Pulmonary artery endothelial cell (primary cell): ENCODE measurements at regions not wholly inside any gene's neighbourhood (a gene's known extent, or its start where the extent isn't known, plus 50 kb on each side); places are given as distances from the start of the nearest gene placed in this dataset.

Experiments used
- DNase-seq: peaks from one replicate; pipeline ENCODE4 v3.0.0-alpha.2; 2011; ENCODE audit warnings: low read depth, low spot score

DNA sequence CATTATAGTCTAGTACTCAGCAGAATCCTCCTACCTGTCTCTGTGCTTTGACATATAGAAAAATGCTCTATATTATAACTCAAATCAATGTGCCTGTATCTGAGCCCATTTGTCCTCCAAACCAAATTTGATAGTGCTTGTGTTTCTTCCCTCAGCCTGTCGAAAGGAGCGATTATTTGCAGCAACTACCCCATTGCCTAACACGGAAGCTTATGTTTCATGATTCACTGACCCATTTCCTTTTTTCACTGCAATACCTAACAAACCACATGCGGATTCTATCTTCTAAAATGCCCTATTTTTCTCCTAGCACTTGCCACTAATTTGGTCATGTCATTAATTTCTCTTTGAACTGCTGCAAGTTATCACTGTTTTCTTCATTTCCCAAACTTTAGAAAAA is 1220.6 kb upstream of the CADM2 start:
- no peak for DNase-seq

DNA sequence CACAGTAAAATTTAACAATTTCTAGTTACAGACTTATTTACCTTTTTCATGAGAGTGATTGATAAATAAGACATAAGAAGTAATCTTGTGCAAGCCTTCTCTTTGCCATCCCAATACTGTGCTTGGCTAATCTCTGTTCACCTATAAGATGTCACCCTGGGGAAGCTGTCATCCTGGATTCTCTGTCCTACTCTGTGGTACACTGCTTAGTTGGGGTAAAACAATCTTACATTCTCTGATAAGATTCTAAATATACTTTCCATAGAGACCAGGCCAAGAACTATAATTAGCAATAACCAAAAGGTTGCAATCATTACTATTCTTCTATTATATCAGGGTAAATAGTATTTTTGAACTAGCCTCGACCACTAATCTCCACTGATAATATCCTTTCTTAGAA is 1218.3 kb upstream of the CADM2 start:
- no peak for DNase-seq

DNA sequence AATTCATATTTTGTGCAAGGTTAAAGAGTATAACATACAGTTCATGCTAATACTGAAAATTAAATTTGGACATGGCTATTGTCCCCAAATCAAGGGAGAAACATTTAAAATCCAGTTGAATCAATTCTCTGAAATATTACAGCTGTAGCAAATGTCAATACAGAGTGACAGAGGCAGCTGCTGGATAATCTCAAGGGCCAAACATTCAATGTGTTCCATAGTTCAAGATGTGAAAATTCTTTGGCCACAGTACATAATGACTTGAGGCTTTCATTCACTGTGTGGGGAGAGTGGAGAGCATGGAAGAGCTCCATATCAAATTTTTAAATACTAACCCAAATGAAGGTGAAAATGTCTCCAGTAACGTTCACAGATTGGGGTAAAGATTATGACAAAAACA is 1192.8 kb upstream of the CADM2 start:
- no peak for DNase-seq

DNA sequence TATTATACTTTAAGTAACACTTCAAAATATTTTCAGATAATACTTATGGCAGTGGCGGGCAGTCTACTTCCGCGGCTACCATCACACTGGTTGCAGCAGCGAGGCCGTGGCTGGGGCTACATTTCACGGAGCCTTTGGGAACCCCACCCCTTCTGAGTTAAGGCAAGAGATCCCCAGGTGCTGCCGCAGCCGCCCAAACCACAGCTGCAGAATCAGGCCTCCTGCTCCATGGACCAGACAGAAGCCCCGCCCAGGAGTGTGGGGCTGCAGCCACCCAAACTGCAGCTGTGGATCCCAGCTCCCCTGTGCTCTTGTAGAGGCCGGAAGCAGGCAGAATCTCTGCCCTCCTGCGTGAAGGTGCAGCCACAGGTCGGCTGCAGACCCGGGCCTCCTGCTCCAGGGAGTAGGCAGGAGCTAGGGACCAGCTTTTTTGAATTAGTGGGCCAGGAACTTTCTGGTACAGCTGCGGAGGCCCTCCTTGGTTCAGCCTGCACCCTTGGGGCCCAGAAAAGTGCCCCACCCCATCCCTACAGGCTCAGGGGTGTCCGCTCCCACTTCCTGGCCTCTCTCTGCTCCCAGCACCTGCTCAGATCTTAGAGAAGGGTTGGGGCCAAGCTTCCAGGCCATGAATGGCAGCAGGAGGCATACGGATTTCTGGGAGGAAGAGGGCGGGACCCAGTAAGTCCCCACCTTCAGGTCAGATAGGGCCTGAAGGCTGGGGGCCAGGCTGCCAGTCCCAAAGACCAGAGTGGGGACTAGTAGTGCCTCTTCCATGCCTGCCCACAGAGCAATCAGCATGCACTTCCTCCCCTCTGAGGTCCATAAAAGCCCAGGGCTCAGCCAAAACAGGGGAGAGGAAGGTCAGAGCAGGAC is 1188.8 kb upstream of the CADM2 start:
- no peak for DNase-seq

DNA sequence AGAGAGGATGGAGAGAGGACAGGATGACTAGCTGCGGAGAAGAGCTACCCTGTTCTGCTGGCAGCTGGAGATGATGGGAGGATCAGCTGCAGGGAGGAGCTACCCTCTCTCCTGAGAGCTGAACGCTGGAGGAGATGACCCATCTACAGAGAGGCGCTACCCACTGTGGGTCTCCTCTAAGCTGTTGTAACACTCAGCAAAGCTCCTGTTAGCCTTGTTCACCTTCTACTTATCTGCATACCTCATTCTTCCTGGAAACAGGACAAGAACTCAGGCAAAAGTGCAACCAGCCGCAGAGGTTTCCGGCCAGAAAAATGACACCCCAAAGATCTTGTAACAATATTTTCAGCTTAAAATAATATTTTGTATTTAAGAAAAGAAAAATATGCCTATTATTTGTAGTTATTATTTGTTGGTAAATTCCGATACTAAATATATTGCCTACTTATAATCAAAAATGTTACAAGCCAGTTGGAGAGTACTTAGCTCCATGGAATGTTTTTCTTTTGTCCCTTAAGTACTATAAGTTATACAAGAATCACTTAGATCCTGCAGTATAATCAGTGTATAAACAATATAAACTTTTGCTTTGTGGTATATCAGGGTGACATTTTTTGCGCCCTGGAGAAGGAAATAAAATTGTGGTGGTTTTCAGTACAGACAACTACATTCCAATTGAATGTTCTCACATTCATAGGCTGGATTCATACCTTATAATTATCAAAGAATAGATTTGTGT is 1188.0 kb upstream of the CADM2 start:
- DNase-seq = no peak

DNA sequence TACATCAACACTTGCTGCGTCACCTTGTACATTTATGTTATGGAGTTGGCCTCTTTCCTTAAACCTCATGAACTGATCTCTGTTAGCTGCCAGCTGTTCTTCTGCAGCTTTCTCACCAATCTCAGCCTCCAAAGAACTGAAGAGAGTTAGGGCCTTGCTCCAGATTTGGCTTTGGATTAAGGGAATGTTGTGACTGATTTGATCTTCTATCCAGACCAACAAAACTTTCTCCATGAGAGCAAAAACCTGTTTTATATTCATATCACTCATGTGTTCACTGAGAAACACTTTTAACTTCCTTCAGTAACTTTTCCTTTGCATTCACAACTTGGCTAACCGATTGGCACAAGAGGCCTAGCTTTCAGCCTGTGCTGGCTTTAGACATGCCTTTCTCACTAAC is 1156.0 kb upstream of the CADM2 start:
- DNase-seq = no peak

DNA sequence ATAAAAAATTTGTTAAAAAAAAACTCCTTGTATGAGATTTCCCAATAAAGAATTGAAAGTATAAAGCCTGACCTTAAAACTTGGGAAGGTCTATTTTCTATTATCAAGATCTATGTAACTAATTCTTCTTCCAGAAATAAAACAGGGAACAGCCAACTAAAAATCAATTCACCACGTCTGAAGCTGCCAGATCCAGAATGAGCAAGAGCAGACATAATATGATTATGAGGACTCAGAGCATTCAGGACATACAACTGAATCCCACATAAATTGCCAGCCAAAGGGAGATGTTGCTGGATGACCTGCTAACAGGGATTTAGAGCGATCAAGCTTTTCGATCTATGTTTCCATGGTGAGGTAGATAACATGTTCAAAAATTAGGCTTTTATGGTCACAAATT is 1151.3 kb upstream of the CADM2 start:
- no peak for DNase-seq

DNA sequence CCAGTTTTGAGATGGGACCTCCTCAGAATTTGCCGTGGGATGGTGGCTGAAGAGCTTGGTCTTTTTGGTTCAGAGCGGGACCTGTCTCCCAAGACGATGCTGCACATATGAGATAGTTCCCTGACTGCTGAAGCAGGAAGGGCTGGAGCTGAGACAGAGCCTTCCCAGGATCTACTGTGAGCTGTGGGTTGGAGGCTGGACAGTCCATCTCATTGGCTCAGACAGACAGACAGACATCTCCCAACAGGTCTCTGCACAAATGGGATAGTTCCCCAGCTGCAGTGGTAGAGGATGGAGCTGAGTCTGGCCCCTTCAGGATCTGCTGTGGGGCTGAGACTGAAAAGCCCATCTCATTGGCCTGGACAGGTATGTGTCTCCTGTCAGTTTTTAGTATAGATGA is 1145.6 kb upstream of the CADM2 start:
- DNase-seq = no peak

DNA sequence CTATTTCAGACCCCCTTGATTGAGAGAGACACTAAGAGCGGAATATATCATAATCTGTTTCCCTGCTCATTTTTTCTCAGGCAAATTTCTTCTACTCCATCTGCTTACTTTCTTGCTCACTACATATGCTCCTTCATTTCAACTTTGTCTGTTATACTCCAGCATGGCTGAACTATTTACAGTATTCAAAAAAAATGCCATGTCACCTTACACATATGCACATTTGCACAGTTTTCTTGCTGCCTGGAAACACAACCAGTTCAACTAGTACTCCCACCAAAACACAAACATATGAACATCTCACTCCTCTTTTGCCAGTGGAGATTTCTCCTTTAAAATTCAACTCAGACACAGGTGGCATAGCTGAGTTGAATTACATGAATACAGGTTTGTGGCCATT is 1142.1 kb upstream of the CADM2 start:
- no peak for DNase-seq

DNA sequence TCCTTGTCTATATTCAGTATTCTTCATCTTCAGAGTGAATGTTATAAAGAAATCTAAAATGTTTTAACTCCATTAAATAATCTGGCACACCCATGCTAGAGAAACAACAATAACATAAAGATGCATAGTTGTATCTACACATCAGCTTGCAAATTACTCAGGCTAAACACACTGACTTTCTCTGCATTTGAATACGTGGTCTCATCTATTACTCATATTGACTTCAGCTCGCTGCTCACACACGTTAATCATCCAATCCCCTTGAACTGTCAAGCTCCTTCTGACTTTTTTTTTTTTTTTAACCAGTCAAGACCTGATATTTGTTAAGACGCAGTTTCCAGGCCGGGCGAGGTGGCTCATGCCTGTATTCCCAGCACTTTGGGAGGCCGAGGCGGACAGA is 1137.3 kb upstream of the CADM2 start:
- no peak for DNase-seq

DNA sequence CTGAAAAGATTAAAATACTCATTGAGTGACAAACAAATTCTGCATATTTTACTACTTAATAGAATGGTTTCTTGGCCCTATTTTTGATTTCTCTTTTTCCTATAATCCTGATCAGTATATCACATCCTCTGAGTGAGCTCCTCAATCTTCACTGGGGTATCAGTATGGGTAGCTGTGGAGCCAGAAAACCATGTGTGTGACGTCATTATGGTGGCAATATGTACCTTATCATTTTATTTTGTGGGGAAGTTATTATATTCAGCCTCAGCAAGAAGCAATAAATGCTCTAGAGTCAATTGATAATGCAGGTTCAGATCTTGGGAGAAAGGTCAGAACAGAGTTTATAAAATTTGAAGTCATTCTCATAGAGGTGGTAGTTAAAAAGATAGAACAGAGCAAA is 1135.7 kb upstream of the CADM2 start:
- DNase-seq = no peak

DNA sequence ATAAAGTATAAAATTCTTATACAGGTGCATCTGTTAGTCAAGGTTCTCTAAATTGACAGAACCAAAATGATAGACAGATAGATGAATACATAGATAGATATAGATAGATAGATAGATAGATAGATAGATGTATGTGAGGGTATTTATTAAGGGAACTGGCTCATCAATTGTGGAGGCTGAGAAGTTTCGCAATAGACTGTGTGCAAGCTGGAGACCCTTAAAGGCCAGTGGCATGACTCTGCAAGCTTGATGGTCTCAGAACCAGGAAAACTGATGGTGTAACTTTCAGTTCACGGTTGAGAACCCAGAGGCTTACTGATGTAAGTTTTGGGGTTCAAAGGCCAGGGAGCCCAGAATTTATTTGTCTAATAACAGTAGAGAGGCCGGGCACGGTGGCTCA is 1123.7 kb upstream of the CADM2 start:
- no peak for DNase-seq

DNA sequence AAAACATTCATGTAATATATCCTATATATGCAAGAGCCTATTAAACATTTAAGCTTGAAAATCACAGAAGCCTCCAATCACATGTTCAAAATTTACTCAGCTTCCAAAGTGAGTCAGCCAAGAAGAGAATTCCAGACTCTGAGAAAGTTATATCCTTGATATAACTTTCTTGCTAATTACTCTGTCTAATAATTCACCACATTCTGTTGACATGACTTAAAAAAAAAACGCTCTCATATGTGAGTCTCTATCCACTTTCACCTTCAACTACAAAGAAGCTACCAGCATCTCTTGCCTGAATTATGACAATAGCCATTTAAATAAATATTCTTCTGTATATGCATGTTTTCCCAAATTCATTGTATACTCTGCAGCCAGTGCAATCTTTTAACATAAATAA is 1116.3 kb upstream of the CADM2 start:
- DNase-seq = no peak

DNA sequence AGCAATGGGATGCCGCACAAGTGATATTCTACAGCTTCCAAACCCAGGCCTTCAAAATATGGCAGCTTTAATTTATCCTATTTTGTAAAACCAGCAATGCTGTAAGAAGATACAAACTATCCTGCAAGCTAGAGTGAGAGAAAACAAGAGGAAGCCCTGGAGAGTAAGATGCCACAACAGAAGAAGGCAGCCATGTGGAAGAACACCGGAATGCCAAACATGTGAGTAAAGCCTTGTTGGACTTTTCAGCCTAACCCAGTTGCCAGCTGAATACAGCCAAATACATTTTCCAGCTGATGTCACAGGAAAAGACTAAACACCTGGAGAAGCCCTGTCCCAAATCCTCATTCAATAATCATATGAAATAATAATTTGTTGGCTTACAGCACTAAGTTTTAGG is 1115.1 kb upstream of the CADM2 start:
- no peak for DNase-seq

DNA sequence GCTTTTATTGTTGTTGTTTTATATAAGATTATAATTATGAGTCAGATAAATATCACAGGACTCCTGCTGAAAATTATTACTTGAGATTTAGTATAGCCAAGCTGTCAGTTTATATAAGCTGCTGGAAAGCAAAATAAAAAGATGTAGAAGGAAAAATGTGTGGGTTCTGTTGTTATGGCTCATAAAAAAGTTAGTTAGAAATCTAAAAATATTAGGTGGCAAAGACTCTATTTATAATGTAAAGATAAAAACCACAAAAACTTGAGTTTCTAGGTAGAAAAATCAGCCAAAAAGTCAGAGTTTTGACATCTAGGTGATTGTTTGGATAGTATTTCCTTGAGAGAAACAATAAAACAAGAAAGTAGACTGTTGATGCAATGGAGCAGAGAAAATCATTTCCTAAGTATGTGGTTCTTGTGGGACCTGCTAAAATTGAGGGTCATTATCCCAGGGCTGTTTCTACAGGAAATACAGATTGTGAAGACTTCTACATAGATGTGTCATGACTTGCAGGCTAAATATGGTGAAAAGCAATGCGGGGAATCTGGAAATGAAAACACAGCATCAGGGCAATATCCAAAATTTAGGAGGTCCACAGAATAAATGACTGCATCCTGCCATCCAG is 1109.6 kb upstream of the CADM2 start:
- DNase-seq = no peak

DNA sequence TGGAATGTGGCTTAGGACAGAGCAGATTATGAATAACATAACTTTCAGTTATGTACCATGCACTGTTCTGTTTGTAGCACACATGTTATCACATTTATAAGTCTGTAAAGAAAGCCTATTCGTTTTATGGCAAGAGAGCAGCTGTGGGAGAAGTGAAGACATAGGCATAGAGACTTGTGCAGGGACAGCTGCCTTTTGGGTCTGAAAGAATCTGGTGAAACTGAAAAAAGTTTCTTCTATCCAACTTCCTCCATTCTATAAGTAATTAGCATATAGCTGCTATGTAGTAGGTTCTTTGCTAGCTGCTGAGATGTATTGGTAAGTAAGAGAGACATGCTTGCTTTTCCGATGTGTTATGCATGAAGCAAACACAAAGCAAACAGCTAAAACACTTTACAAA is 1095.4 kb upstream of the CADM2 start:
- DNase-seq = no peak

DNA sequence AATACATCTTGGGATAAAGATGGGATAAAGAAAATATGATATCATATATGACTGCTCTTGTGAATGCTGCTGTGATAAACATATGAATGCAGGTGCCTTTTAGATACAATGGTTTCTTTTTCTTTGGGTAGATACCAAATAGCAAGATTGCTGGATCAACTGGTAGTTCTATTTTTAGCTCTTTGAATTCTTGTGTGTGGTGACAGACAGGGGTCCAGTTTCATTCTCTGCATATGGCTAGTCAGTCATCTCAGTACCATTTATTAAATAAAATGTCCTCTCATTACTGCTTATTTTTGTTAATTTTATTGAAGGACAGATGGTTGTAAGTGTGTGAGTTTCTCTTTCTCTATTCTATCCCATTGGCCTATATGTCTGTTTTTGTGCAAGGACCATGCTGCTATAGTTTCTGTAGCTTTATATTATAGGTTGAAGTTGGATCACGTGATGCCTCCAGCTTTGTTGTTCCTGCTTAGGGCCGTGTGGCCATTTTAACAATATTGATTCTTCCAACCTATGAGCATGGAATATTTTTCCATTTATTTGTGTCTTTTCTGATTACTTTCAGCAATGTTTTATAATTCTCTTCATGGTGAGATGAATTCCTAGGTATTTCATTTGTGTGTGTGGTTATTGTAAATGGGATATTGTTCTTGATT is 1089.8 kb upstream of the CADM2 start:
- no peak for DNase-seq

DNA sequence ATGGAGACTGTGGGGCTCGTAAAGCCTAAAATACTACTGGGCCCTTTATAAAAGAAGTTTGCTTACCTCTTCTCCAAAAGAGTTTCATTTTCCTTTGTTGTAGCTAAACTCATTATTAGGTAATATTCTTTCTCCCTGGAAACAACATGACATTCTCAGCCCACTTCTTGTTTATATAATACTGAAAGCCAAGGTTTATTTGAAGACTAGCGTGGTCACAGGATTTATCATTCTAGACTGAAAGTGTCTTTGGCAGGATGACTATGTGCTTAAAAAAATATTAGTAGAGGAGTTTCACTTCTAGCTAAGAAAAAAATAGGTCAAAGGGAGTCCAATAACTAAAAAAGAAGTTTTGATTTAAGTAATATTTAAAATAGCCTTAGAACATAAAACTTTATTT is 1085.2 kb upstream of the CADM2 start:
- no peak for DNase-seq

DNA sequence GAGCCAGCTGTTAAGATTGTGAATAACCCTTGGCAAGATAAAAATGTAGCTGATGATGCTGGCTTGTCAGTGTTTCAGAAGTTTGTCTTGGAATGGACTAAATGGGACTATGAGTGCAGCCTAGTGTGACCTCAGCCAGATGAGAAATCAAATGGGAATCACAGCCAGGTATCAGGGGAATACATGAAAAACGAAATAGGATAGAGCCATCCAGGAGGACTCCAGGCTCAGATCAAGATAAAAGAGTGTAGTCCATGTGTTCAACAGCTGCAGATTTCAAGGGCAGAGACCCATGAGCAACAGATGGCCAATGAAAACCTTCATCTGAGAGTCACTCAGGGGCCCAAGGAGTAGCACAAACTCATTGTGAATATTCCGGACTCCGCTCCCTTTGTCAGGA is 1080.9 kb upstream of the CADM2 start:
- DNase-seq = no peak

DNA sequence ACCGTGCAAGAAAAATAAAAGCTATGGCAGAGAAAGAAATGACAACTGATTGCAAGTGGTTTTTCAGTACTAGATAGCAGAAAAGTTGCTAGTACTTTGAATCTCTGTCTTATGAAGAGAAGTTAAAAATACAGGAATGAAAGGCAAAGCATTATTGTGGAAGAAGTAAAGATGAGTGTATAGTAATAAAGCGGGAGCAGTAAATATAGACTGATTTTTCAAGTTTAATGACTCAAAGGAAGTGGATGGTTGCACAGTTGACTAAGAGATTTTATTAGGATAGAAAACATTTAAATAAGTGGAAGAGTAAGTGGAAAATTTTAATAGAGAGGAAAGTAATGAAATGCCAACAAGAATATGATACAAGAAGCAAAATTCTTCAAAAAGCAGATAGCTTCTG is 1076.1 kb upstream of the CADM2 start:
- DNase-seq = no peak

DNA sequence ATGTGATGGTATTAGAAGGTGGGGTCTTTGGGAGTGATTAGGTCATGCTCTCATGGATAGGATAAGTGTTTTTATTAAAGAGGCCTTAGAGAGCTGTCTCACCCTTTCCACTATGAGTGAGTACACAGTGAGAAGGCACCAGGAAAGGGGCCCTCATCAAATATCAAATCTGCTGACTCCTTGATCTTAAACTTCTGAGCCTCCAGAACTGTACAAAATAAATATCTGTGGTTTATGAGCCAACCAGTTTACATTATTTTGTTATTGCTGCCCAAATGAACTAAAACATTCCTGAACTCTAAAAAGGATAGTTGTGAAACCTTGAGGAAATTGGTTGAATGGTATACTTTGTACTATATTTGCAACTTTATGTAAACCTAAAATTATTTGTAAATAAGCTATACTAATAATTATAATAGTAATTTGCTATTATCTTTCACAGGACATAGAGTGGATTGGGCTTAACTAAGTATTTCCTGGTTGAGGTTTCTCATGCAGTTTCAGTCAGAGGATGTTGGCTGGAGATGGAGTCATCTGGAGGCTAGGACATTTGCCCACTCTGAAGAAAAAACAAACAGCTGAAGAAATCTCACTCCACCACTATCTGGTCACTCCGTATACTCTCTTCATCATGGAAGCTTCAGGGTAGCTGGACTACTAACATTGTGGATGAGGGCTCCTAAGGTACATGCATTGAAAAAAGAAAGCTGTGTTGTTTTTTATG is 1068.6 kb upstream of the CADM2 start:
- no peak for DNase-seq

DNA sequence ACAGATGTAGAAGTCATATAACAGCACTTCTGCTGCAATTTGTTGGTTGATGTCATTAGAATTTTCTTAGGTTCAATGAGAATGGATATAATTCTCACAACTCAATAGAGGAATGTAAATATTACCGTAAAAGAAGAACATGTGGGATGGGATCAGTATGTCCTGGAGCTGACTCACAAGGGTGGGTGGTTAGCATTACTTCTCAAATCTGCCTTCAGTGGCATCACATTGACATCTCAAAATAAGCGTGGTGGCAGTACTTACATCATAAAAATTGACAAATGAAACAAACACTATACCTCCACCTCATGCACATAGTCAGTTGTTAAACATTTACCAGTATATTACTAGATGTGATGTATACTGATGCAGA is 1068.0 kb upstream of the CADM2 start:
- no peak for DNase-seq
